CD4-positive, alpha-beta T cell treated with Interferon alpha-2 for 1 hour (primary cell): ENCODE measurements at regions not wholly inside any gene's neighbourhood (a gene's known extent, or its start where the extent isn't known, plus 50 kb on each side); places are given as distances from the start of the nearest gene placed in this dataset.

Experiments used
- DNase-seq, 2 donors: peaks; one replicate each; pipeline ENCODE4 v3.0.0-alpha.2; 2020 to 2022

DNA sequence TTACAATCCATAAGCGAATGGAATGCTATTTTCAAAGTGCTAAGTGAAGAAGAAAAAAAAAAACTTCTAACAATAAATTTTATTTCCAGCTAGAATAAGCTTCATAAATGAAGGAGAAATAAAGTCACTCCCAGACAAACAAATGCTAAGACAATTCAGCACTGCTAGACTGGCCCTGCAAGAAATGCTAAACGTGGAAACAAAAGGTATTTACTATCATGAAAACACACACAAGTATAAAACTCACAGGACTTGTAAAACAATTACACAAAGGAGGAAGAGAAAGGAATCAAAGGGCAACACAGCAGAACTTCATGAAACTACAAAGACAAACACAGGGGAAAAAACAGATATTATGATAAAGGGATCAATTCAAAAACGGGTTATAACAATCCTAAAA lies 85.8 kb upstream of the NELL2 start:
- DNase-seq: no peak

DNA sequence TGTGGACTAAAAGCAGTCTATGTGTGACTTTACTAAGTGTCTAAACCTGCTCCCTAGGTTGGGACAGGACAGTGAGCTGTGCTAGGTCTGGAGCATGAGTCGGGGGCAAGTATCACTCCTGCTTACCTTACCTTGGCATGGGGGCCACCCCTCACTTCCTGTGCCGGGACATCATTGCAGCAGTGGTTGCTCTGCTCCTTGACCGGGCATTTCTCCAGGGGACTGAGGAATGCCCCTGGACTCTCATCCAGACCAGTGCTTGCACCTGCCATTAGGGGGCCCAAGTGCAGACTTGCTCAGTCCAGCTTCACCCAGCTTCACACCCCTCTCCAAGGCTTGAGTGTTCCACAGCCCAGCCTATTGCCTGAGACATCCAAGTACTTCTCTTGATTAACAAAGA lies 84.7 kb upstream of the NELL2 start:
- DNase-seq: no peak

DNA sequence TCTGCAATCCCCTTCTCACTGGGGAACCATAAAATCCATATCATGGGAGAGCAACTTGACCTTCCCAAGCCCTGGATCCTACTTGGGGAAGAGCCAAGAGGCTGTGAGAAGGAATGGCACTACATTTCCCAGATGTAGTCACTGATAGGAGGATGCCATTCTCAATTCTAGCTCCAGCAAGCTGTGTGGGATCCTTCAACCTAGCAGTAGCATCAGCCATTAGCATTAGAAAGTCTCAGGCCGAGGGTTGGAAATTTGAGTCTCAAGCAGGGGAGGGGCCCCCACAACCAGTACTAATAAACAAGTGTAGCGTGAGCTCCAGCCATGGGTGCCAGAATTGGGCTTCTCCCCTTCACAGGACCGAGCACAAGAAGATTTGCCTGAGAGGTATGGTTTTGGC lies 84.3 kb upstream of the NELL2 start:
- no peak for DNase-seq

DNA sequence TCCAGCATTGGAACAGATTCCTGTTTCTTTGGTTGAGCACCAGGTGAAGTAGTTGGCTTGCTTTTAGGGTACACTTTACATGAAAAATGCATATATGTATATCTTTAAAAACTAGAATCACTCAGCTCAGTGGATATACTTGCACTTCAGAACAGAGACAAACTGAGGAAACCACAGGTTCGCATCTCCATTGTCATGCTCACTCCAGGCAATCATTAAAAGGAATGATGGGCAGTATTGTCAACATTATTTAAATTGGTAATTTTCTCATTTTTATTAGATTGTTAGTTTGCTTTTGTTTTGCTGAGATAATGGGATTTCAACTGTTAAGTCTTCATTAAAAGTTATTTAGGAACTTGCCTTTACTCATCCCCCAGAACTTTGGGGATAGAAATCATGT lies 71.0 kb upstream of the NELL2 start:
- no peak for DNase-seq

DNA sequence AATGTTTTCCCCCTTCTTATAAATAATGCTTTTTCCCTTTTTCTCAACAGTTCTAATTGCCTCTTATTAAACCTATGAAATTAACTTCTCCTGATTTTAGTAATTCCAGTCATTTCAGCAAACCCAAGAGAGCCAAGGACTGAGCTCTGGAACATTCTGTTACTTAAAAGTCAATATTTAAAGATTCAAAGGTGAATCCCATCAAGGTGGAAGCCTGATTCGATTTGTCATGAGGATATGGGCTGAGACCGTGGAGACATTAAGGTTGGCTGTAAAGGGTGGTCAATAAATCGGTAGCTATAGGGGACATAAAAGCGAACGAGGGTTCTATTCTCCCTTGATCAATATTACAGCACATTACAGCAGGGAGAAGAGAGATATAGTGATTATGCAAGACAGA lies 66.6 kb upstream of the NELL2 start:
- no peak for DNase-seq

DNA sequence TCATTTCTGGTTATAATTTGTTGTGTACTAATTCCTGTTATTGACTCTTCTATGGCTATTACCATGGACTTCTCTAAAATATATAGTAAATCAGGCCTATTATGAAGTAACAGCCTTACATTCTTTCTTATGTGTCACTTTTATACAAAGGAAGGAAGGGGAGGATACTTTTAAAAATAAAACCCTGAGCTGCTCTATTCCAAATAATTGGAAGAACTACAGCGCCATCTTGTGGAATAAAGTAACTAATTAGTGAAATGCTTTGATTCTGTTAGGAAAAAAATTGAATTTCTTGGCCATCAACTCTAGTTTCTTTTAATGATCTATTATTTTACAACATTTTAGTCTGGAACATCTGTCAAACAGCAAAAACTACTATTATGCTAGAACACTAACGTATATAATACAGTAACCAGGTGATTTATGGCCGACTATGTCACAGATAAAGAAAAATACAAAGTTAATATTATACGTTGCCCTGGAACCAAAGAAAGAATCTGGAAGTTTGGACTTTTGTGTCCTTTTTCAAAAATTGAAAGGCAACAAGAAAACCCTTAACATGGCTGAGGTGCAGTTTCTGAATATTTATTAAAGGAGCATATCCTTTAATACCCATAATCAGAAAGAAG lies 55.0 kb upstream of the NELL2 start:
- peak in 1 of 2 donors; percentile 79 for DNase-seq

DNA sequence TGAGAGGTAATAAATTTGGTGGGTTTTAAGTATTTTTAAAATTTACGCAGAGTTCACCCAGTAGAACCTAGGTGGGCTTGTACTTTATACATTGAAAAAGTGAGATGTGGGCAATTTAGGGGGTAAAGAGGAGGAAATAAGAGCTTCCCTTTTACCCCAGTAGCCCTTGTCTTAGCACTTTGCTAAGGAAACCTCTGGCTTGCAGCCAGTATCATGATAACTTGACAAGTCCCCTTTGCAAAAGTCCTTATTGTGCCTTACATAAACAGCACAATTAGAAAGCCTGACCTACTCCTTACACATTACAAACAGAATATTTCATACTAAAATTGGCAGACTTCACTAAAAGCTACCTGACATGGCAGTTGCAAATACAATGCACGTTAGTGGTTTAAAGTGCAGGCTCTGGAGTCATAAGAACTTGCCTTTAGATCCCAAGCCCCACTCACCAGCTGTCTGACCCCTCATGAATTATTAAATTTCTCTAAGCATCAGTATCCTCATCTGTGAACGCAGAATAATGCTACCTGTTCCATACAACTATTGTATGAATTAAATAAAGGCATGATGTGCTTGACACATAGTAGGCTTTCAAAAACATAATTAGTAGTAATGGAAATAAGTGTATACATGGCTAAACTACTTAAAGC lies 53.2 kb upstream of the NELL2 start:
- DNase-seq: no peak
